ENCODE measurements at regions not wholly inside any gene's neighbourhood (a gene's known extent, or its start where the extent isn't known, plus 50 kb on each side); places are given as distances from the start of the nearest gene placed in this dataset.

DNA sequence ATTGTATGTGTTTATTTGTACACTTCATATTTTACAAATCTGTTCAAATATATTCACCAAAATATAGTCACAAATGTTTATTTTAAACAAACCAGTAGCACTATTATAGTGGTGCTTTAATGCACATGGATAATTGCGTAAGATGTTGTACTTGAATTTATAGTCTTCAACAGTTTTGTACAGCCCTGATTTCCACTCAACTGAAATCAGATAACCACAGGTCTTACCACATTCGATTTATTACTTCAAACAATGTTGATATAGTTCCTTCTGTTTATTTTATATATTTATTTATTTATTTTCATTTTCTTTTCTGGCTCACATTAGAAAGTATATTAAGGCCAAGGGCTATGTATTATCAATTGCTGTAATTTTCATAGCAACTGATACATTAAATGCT, 99.4 kb upstream of the ZNF804A start:
- DNase-seq = no peak

DNA sequence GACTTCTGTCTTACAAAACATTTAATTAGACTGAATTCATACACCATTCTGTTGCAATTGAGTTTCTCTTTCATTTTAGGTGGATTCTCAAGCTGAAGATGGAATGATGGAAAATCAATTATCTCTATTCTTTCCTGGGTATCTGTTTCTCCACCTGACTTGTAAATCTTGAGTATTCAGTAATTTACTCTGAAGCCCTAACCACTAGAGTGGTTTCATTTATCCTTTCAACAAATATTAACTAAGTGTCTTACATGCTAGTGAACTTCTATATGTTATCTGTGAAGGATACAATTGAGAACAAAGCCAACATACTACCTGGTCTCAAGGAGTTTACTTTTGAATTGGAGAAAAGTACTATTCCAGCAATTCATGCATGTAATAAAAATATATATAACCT, 94.1 kb upstream of the ZNF804A start:
- no peak for DNase-seq

DNA sequence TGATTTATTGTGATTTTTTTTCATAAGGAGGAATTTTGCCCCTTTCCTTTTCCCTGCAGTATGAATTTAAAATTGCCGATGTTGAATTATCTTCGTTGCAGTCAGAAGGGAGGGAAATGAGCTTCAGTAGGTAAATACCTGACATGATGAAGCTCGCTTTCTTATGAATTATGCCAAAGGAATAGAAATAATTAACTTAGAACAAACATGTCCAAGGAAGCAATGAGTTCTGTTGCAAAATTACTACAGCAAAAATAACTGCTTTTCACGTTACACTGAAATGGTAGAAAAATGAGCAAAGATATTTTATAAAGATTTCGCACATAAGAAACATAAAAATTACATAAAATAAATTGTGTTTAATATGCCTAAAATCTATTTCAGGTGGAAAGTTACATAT, 91.1 kb upstream of the ZNF804A start:
- DNase-seq = no peak

DNA sequence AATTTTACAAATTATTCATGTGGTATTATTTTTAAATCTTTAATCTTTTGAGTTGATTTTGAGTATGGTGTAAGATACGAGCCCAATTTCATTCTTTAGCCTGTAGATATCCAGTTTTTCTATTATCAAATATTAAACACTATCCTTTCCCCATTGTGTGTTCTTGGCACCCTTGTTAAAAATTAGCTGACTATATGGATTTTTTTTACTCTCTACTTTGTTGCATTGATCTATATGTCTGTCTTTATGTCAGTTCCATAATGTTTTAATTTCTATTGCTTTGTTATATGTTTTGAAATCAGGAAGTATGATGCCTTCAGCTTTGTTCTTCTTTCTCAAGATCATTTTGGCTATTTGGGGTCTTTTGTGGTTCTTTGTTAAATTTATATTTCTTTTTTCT, 80.9 kb upstream of the ZNF804A start:
- DNase-seq = no peak

DNA sequence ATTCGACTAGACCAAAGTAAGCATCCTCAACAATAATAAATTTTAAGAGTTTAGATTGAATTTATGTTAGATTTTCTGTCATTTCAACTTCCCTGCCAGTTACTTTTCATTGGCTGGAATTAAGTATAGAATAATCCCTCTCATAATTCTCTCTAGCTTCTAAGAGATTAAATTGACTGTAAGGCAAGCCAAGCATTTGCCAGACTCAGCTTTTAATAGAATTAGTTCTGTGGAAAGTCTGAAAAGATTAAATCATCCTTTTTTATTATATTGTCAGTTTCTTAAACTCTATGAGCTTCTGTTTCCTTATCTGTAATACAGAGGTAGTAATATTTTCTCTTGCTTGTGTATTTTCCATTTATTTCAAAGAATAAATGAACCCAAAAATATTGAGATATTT, 77.9 kb upstream of the ZNF804A start:
- DNase-seq = no peak

DNA sequence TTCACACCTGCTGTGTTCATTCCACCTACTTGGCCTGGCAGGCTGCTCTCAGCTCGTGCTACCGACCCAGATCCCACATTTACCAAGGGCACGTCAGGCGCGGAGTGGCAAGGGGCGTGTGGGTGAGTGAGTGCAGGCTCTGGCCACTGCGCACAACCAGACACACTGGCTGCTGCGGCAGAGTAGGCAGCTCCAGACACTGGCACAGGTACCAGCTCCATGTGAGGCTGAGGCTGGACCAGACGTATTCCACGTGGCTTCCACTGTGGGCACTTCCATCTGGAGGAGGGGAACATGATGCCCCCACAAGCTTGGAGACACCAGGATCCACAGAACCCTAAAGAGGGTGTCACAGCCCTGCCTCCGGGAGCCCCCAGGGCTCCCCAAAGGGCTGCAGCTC, 74.6 kb upstream of the ZNF804A start:
- no peak for DNase-seq

DNA sequence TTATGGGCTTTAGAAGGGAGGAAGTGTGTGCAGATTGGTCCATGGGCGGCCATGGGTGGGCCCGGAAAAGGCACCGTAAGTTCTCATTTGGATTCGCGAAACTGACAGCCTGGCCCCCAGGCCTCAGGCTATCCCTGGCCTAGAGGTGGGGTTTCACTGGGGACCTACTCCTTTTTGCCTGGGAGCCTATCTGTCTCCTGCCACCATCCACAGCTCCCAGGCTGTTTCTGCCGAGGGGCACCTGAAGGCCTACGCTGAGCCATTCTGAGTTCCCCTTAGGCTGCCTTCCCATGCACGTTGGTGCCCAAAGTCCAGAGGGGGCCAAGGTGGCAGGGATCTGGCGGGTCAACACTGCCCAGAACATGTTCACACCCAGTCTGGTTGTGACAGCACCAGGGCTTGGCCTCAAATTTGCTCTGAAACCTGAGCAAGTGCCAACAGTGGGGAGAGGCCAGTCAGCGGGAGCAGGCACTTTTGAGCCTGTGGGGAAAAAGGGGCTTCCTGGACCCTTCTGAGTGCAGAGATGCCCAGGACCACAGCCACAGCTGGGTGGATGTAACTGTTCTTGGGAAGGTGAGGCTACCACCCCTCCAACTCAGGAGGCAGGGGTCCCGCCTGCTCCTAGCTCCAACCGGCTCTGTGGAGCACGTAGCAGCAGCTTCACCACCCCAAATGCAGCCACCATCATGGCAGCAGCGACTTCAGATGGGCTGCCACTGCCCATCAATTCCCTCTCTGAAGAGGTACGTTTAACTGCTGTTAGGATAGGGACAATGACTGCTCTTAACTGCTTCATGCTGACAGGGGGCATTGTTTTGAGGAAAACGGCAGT, 73.6 kb upstream of the ZNF804A start:
- DNase-seq = no peak

DNA sequence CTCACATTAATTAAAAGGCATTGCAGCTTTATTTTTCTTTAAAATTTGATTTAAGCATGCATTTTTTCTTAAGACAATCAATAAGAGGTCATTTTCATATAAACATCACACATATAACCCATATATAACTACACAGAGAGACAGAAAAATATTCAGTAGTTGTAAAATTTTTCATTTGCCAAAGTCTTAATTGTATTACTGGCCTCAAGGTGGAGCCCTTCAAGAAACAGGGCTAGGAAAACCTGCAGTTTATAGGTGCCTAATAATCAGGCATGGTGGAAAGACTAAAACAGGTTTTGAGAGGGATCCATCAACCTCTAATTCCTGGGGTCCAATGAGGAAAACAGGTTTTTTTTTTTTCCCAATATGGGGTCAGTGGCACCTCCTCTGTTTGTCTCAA, 71.3 kb upstream of the ZNF804A start:
- DNase-seq = no peak

DNA sequence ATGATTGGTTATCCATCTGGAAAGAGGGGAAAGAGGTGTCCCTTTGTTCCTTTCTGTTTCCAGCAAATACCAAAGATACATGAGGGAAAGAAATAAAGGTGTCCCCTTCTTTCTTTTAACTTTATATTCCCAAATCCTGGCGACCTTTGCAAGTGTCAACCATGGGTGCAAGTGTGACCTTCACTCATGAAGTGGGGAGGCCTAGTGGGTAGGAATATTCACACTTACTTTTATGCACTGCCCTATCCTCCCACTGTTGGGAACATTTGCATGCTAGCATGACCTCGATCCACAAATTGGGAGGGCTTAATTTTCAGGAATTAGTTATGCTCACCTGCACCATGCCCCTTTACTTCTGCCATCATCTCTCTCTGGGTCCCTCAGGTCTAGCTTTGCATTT, 70.2 kb upstream of the ZNF804A start:
- no peak for DNase-seq

DNA sequence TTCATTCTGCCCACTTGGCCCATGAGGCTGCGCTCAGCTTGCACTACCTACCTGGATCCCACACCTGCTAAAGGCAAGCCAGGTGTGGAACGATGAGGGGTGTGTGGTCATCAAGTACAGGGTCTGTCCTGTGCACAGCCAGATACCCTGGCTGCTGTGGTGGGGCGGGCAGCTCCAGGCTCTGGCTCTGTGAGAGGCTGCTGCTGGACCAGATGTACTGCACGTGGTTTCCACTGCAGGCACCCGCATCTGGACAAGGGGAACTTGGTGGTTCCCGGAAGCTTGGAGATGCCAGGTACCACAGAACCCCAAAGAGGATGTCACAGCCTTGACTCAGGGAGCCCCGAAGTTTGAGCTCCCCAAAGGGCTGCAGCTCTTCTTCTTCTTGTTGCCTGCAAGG, 68.1 kb upstream of the ZNF804A start:
- DNase-seq = no peak

DNA sequence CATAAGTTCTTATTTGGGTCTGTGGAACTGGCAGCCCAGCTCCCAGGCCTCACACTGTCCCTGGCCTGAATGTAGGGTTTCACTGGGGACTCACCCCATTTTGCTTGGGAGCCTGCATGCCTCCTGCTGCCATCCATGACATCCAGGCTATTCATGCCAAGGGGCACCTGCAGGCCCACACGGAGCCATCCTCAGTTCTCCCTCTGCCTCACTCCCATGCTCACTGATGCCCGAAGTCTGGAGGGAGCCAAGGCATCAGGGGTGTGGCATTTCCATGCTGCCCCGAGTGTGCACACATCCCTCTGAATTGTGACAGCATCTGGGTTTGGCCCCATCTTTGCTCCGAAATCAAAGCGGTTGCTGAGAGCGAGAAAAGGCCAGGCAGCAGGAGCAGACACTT, 67.4 kb upstream of the ZNF804A start:
- no peak for DNase-seq

DNA sequence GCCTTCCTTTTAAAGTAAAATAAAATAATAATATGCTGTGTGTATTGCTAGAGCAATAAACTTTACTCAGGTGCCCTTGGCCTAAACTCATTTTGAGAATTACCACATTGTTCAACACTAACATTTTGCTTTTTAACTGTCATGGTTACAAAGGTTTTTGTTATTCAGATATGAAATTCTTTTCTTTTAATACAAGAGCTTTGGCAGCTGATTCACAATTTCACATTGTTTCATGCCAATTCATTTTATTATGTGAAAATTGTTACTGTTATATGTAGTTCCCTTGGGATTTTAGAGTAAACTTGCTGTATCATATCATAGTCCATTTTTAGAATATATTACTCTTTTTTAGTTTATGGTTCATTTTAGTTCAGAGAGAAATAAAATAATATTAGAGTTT, 65.8 kb upstream of the ZNF804A start:
- no peak for DNase-seq

DNA sequence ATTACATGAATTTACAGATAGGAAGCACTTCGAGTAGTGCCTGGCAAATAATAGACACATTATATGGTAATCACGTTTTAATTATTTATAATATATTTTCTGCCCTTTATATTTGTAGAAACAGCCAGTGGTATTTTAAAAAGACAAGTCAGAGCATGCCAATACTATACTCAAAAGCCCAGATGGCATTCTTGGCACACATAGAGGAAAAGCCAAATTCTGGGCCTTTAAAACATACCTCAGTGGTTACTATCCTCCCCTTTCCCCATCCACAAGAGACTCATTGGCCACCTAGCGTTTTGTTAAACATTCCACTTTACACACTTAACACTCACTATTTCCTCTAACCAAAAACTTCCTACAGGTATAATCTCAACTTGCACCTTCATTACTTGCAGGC, 63.3 kb upstream of the ZNF804A start:
- DNase-seq = peak; percentile 9

DNA sequence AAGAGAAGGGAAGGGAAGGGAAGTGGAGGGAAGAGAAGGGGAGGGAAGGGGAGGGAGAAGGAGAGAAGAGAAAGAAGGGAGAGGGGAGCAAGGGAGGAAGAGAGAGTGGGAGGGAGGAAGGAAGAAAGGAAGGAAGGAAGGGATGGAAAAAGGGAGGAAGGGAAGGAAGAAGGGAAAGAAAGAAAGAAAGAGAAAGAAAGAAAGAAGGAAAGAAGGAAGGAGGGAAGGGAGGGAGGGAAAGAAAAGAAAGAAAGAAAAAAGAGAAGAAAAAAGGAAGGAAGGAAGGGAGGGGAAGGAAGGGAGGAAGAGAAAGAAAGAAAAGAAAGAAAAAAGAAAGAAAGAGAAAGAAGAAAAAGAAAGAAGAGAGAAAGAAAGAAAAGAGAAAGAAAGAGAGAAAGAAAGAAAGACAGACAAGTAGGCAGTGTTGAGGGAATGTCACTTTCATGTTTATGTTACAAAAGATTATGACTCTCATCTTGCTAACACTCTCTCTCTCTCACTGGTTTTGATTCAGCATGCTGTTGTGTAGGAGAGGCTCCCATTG, 58.0 kb upstream of the ZNF804A start:
- DNase-seq = no peak

DNA sequence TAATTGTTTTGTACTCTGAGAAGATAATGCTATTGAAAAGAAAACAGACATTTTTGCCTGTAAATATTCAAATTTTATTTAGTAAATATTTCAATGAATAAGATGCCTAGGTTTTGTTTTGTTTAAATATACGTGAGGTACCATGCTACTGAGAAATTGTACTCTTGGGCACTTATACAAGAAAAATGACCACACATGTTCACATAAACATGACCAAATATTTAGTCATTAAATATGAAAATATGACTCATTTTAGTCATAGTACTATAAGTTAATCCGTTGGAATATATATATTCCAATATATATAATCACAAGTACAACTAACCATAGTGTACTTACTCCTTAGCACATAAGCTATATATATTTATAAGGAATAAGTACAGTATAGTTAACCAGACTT, 56.7 kb upstream of the ZNF804A start:
- DNase-seq = no peak

DNA sequence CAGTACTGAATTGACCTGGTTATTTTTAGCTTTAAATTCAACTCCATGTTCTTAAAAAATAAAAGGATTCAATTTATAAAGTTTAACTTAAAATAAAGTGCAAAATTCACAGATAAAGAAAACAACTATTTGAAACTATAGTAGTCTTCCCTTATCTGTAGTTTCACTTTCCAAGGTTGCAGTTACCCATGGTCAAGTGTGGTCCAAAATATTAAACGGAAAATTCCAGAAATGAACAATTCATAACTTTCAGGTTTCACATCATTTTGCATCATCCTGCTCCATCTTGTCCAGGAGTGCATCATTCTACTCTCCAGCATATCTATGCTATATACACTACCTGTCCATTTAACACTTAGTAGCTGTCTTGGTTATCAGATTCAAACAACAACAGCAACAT, 54.5 kb upstream of the ZNF804A start:
- DNase-seq = no peak
